ENCODE measurements at regions not wholly inside any gene's neighbourhood (a gene's known extent, or its start where the extent isn't known, plus 50 kb on each side); places are given as distances from the start of the nearest gene placed in this dataset.

GRCh38 chr4:160213366-160213765, 1110.5 kb downstream of the RAPGEF2 start:
- no peak for DNase-seq (ENCODE audit: low read depth in 2 of 2)

GRCh38 chr4:160217352-160217751, 1114.5 kb downstream of the RAPGEF2 start:
- no peak for DNase-seq (ENCODE audit: low read depth in 2 of 2)

- no peak for DNase-seq (ENCODE audit: low read depth in 2 of 2)
Measured at GRCh38 chr4:160224049-160224448, 1121.2 kb downstream of the RAPGEF2 start.

- no peak for DNase-seq (ENCODE audit: low read depth in 2 of 2)
Measured at GRCh38 chr4:160233141-160233540, 1130.3 kb downstream of the RAPGEF2 start.

GRCh38 chr4:160235285-160235684, 1132.4 kb downstream of the RAPGEF2 start:
- DNase-seq (ENCODE audit: low read depth in 2 of 2) = no peak

- DNase-seq (ENCODE audit: low read depth in 2 of 2) = no peak
Measured at GRCh38 chr4:160235771-160236170, 1132.9 kb downstream of the RAPGEF2 start.

GRCh38 chr4:160238790-160239189, 1135.9 kb downstream of the RAPGEF2 start:
- no peak for DNase-seq (ENCODE audit: low read depth in 2 of 2)

GRCh38 chr4:160247091-160247656, 1144.3 kb downstream of the RAPGEF2 start:
- no peak for DNase-seq (ENCODE audit: low read depth in 2 of 2)

- no peak for DNase-seq (ENCODE audit: low read depth in 2 of 2)
Measured at GRCh38 chr4:160251522-160252170, 1148.8 kb downstream of the RAPGEF2 start.

- DNase-seq (ENCODE audit: low read depth in 2 of 2) = no peak
Measured at GRCh38 chr4:160257318-160257717, 1154.4 kb downstream of the RAPGEF2 start.

GRCh38 chr4:160265014-160265413, 1162.1 kb downstream of the RAPGEF2 start:
- no peak for DNase-seq (ENCODE audit: low read depth in 2 of 2)

GRCh38 chr4:160265836-160266235, 1163.0 kb downstream of the RAPGEF2 start:
- DNase-seq (ENCODE audit: low read depth in 2 of 2) = no peak

GRCh38 chr4:160276785-160277325, 1174.0 kb downstream of the RAPGEF2 start:
- DNase-seq (ENCODE audit: low read depth in 2 of 2) = no peak

GRCh38 chr4:160283081-160283480, 1180.2 kb downstream of the RAPGEF2 start:
- DNase-seq (ENCODE audit: low read depth in 2 of 2) = no peak

GRCh38 chr4:160284516-160284915, 1181.6 kb downstream of the RAPGEF2 start:
- no peak for DNase-seq (ENCODE audit: low read depth in 2 of 2)

- DNase-seq (ENCODE audit: low read depth in 2 of 2) = no peak
Measured at GRCh38 chr4:160286051-160286450, 1183.2 kb downstream of the RAPGEF2 start.

GRCh38 chr4:160296476-160296875, 1193.6 kb downstream of the RAPGEF2 start:
- no peak for DNase-seq (ENCODE audit: low read depth in 2 of 2)

GRCh38 chr4:160299177-160299576, 1196.3 kb downstream of the RAPGEF2 start:
- DNase-seq (ENCODE audit: low read depth in 2 of 2) = no peak

- DNase-seq (ENCODE audit: low read depth in 2 of 2) = no peak
Measured at GRCh38 chr4:160299608-160300007, 1196.7 kb downstream of the RAPGEF2 start.

GRCh38 chr4:160316036-160316435, 1213.2 kb downstream of the RAPGEF2 start:
- no peak for DNase-seq (ENCODE audit: low read depth in 2 of 2)

GRCh38 chr4:160318567-160319220, 1215.8 kb downstream of the RAPGEF2 start:
- DNase-seq (ENCODE audit: low read depth in 2 of 2) = no peak

- DNase-seq (ENCODE audit: low read depth in 2 of 2) = no peak
Measured at GRCh38 chr4:160319221-160319867, 1216.5 kb downstream of the RAPGEF2 start.
